GM12878 (cell line): ENCODE measurements at regions not wholly inside any gene's neighbourhood (a gene's known extent, or its start where the extent isn't known, plus 50 kb on each side); places are given as distances from the start of the nearest gene placed in this dataset.

Experiments used
- ATAC-seq: fragments of 200-7000 bp; cut with Tn5 transposase; 3 replicates; pipeline ENCODE4 v1.9.1; 2020; ENCODE audit warnings: mild to moderate bottlenecking, moderate library complexity
- BruUV-seq: library from RNA; stranded (reverse); fragments of 400-500 nt; replicated peaks from 2 replicates; lab custom pipeline; 2021; lab: Mats Ljungman, UMichigan
- CTCF ChIA-PET: fragments of 300-600 bp; sonication (Branson Sonifier 250); formaldehyde crosslinking; extraction: SDS; loops from one replicate; lab custom pipeline; 2021; ENCODE audit warnings: inconsistent platforms; lab: Yijun Ruan, JAX
- POLR2A ChIA-PET: fragments of 350-600 bp; formaldehyde crosslinking; extraction: SDS; loops from one replicate; lab custom pipeline; 2021; ENCODE audit warnings: inconsistent platforms; lab: Charles Lee
- RAD21 ChIA-PET: fragments of 300-600 bp; sonication (Branson Sonifier 250); formaldehyde crosslinking; loops from one replicate; lab custom pipeline; 2023; ENCODE audit warnings: antibody characterized with exemption; ENCODE audit not compliant: unreplicated experiment; lab: Charles Lee
- SMC1A ChIA-PET: fragments of 300-600 bp; sonication (Branson Sonifier 250); formaldehyde crosslinking; loops from one replicate; lab custom pipeline; 2023; ENCODE audit not compliant: unreplicated experiment, uncharacterized antibody; lab: Charles Lee
- DNase-seq: peaks from one replicate; pipeline ENCODE4 v3.0.0-alpha.2; 2011; ENCODE audit warnings: low read depth, low spot score
- FAIRE-seq: peaks from 3 replicates; lab custom pipeline; 2011; peaks lifted over from hg19 to GRCh38; lab: Jason Lieb, UNC
- H2AFZ ChIP-seq: 2 replicates; pipeline ENCODE4 v1.6.0; 2011; ENCODE audit warnings: low read depth, low read length, control low read depth; ENCODE audit not compliant: control insufficient read depth
- H3K27ac ChIP-seq: 2 replicates; pipeline ENCODE4 v1.5.1; 2011; ENCODE audit warnings: control low read depth; ENCODE audit not compliant: control insufficient read depth, insufficient read depth
- H3K27me3 ChIP-seq, 2 experiments: replicated peaks in 1 of 2; 2 replicates each; pipeline versions ENCODE4 v1.6.0 to v1.6.1; 2011; ENCODE audit warnings: low read length in 1 of 2; ENCODE audit not compliant: control insufficient read depth in 2 of 2, insufficient read depth in 2 of 2
- H3K36me3 ChIP-seq, 2 experiments: 2 replicates each; pipeline ENCODE4 v1.5.1; 2011; ENCODE audit warnings: low read length in 1 of 2; ENCODE audit not compliant: control insufficient read depth in 2 of 2, insufficient read depth in 2 of 2
- H3K4me1 ChIP-seq: 2 replicates; pipeline ENCODE4 v1.6.1; 2011; ENCODE audit warnings: mild to moderate bottlenecking, low read length, moderate library complexity, mixed read lengths; ENCODE audit not compliant: control insufficient read depth, insufficient read depth
- H3K4me2 ChIP-seq: 2 replicates; pipeline ENCODE4 v1.6.0; 2011; ENCODE audit warnings: control low read depth; ENCODE audit not compliant: control insufficient read depth, insufficient read depth
- H3K4me3 ChIP-seq: fragments of 200-600 bp; sonication (generic); 2 replicates; pipeline ENCODE4 v1.5.1; 2016
- H3K79me2 ChIP-seq: 2 replicates; pipeline ENCODE4 v1.6.0; 2011; ENCODE audit warnings: low read length; ENCODE audit not compliant: control insufficient read depth, insufficient read depth
- H3K9ac ChIP-seq: 2 replicates; pipeline ENCODE4 v1.8.0; 2011; ENCODE audit warnings: low read length, control low read depth, mixed read lengths; ENCODE audit not compliant: control insufficient read depth, insufficient read depth
- H3K9me3 ChIP-seq: replicated peaks from 3 replicates; pipeline ENCODE4 v1.5.1; 2011; ENCODE audit warnings: mild to moderate bottlenecking, low read length; ENCODE audit not compliant: control insufficient read depth, insufficient read depth
- H4K20me1 ChIP-seq: 2 replicates; pipeline ENCODE4 v1.6.0; 2011; ENCODE audit not compliant: control insufficient read depth, insufficient read depth
- CTCF ChIP-seq, 3 experiments: IDR thresholded peaks in 2 of 3; conservative IDR thresholded peaks in 1 of 3; 2 replicates each; pipeline ENCODE4 v1.5.1; 2011; ENCODE audit warnings: low read depth in 3 of 3, low read length in 3 of 3, mild to moderate bottlenecking in 3 of 3, control low read depth in 2 of 3, moderate library complexity in 2 of 3, inconsistent platforms in 1 of 3, mixed read lengths in 1 of 3; ENCODE audit not compliant: control insufficient read depth in 2 of 3, insufficient read depth in 1 of 3; ENCODE audit errors: extremely low read depth in 1 of 3
- EP300 ChIP-seq, 2 experiments: fragments of 150-350 bp in 1 of 2; IDR thresholded peaks; 2 replicates each; pipeline ENCODE4 v1.6.1; 2011 to 2012; ENCODE audit warnings: low read depth in 2 of 2, low read length in 2 of 2, borderline replicate concordance in 1 of 2, improper control_type of control experiment in 1 of 2, inconsistent platforms in 1 of 2; ENCODE audit not compliant: control insufficient read depth in 1 of 2
- ETV6 ChIP-seq, 2 experiments: fragments of 450-650 bp in 1 of 2; IDR thresholded peaks in 1 of 2; conservative IDR thresholded peaks in 1 of 2; 2 replicates each; pipeline ENCODE4 v1.6.1; 2014; ENCODE audit warnings: antibody characterized with exemption in 1 of 2, borderline replicate concordance in 1 of 2, low read depth in 1 of 2, mild to moderate bottlenecking in 1 of 2, moderate library complexity in 1 of 2
- IRF3 ChIP-seq: fragments of 450-650 bp; IDR thresholded peaks from 2 replicates; pipeline ENCODE4 v1.6.1; 2014; ENCODE audit warnings: mild to moderate bottlenecking
- IRF5 ChIP-seq: fragments of 450-650 bp; IDR thresholded peaks from 2 replicates; pipeline ENCODE4 v1.6.1; 2017; ENCODE audit warnings: borderline replicate concordance
- LARP7 ChIP-seq: fragments of 450-650 bp; IDR thresholded peaks from 2 replicates; pipeline ENCODE4 v1.6.1; 2017; ENCODE audit warnings: mild to moderate bottlenecking
- NFYA ChIP-seq: IDR thresholded peaks from 2 replicates; pipeline ENCODE4 v1.6.1; 2011; ENCODE audit warnings: low read depth, mild to moderate bottlenecking, low read length, improper control_type of control experiment, borderline replicate concordance
- SIN3A ChIP-seq: IDR thresholded peaks from 2 replicates; pipeline ENCODE4 v1.6.1; 2012; ENCODE audit warnings: low read depth, low read length, improper control_type of control experiment
- STAT3 ChIP-seq: IDR thresholded peaks from 2 replicates; pipeline ENCODE4 v1.6.1; 2011; ENCODE audit warnings: low read depth, low read length, improper control_type of control experiment
- SUZ12 ChIP-seq: fragments of 200-600 bp; sonication (generic); IDR thresholded peaks from one replicate; pipeline ENCODE4 v1.6.1; 2018; ENCODE audit warnings: antibody characterized with exemption, mild to moderate bottlenecking; ENCODE audit not compliant: unreplicated experiment
- ZNF207 ChIP-seq: fragments of 450-650 bp; IDR thresholded peaks from 2 replicates; pipeline ENCODE4 v1.6.1; 2014; ENCODE audit warnings: antibody characterized with exemption, mild to moderate bottlenecking, borderline replicate concordance
- WGBS: methylation state at CpG from one replicate; pipeline ENCODE4 v1.1.6; 2016; ENCODE audit warnings: low lambda C conversion rate; ENCODE audit not compliant: insufficient replicate concordance, insufficient coverage; ENCODE audit errors: missing lambda C conversion rate; 5-methylcytosine and 5-hydroxymethylcytosine counted together
- in situ Hi-C: fragments of 300-500 bp; cut with MboI; formaldehyde crosslinking; loops from 9 replicates; pipeline ENCODE4 v1.14.3; 2018; ENCODE audit warnings: mixed read lengths
- intact Hi-C: fragments of 100-400 bp; cut with micrococcal nuclease; formaldehyde crosslinking; loops from one replicate; pipeline ENCODE4 v1.14.2; 2022; ENCODE audit not compliant: unreplicated experiment
- TF ChIP-seq, protein P1 (sequence below): fragments of 450-650 bp; IDR thresholded peaks from 2 replicates; pipeline ENCODE4 v1.6.1; 2016; ENCODE audit warnings: mild to moderate bottlenecking, moderate library complexity, borderline replicate concordance
- TF ChIP-seq, protein P2 (sequence below): fragments of 150-350 bp; IDR thresholded peaks from 2 replicates; pipeline ENCODE4 v1.6.1; 2014; ENCODE audit warnings: mild to moderate bottlenecking, low read depth, low read length

GRCh38 chr2:216793386-216793785, 66.5 kb downstream of the TNP1 start:
- H3K36me3 ChIP-seq: no peaks in the 10 kb centered on the region
- H3K9ac ChIP-seq: no peak overlapping the region
- FAIRE-seq (no peak), DNase-seq (no peak), ATAC-seq (no peak)
- SMC1A ChIA-PET: interaction anchor here (0.6 kb wide), 1 partner anchor 891 kb away, joined by 3 read pairs; no protein-coding TSS in a partner anchor
- H3K4me3 ChIP-seq: no peak overlapping the region
- BruUV-seq: no TSS peak
- intact Hi-C loops: no loop called here
- H3K9me3 ChIP-seq: no peaks in the 10 kb centered on the region
- no peak overlapping the region for H3K27ac ChIP-seq
- no peaks in the 10 kb centered on the region for H3K27me3 ChIP-seq
- no peaks in the 10 kb centered on the region for H4K20me1 ChIP-seq
- H3K4me1 ChIP-seq: no peaks in the 10 kb centered on the region
- H3K79me2 ChIP-seq: no peaks in the 10 kb centered on the region
- CTCF ChIA-PET: no interaction called here
- H3K4me2 ChIP-seq: no peak overlapping the region
- no peak overlapping the region for H2AFZ ChIP-seq
- RAD21 ChIA-PET: no interaction called here
- POLR2A ChIA-PET: no interaction called here
- in situ Hi-C loops: no loop called here
- WGBS: 28% methylated on average over 7 of the region's 7 CpGs
- TF ChIP-seq, protein P1, sequence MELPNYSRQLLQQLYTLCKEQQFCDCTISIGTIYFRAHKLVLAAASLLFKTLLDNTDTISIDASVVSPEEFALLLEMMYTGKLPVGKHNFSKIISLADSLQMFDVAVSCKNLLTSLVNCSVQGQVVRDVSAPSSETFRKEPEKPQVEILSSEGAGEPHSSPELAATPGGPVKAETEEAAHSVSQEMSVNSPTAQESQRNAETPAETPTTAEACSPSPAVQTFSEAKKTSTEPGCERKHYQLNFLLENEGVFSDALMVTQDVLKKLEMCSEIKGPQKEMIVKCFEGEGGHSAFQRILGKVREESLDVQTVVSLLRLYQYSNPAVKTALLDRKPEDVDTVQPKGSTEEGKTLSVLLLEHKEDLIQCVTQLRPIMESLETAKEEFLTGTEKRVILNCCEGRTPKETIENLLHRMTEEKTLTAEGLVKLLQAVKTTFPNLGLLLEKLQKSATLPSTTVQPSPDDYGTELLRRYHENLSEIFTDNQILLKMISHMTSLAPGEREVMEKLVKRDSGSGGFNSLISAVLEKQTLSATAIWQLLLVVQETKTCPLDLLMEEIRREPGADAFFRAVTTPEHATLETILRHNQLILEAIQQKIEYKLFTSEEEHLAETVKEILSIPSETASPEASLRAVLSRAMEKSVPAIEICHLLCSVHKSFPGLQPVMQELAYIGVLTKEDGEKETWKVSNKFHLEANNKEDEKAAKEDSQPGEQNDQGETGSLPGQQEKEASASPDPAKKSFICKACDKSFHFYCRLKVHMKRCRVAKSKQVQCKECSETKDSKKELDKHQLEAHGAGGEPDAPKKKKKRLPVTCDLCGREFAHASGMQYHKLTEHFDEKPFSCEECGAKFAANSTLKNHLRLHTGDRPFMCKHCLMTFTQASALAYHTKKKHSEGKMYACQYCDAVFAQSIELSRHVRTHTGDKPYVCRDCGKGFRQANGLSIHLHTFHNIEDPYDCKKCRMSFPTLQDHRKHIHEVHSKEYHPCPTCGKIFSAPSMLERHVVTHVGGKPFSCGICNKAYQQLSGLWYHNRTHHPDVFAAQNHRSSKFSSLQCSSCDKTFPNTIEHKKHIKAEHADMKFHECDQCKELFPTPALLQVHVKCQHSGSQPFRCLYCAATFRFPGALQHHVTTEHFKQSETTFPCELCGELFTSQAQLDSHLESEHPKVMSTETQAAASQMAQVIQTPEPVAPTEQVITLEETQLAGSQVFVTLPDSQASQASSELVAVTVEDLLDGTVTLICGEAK: no peak
- TF ChIP-seq SUZ12 (no peak), LARP7 (no peak), ETV6 (conservative IDR thresholded peaks at IDR 0.05 in 1 of 2, IDR thresholded peaks at IDR 0.05 in 1 of 2; ENCODE audit: borderline replicate concordance in 1 of 2, low read depth in 1 of 2) (no peak), SIN3A (no peak), IRF3 (no peak), NFYA (no peak), CTCF (IDR thresholded peaks at IDR 0.05 in 2 of 3, conservative IDR thresholded peaks at IDR 0.05 in 1 of 3; ENCODE audit: control insufficient read depth in 2 of 3, extremely low read depth in 1 of 3, insufficient read depth in 1 of 3, low read depth in 3 of 3, low read length in 3 of 3) (no peak), ZNF207 (no peak), IRF5 (no peak), STAT3 (no peak), EP300 (IDR thresholded peaks at IDR 0.05; ENCODE audit: borderline replicate concordance in 1 of 2, control insufficient read depth in 1 of 2, low read depth in 2 of 2, low read length in 2 of 2) (no peak)
- TF ChIP-seq, protein P2, sequence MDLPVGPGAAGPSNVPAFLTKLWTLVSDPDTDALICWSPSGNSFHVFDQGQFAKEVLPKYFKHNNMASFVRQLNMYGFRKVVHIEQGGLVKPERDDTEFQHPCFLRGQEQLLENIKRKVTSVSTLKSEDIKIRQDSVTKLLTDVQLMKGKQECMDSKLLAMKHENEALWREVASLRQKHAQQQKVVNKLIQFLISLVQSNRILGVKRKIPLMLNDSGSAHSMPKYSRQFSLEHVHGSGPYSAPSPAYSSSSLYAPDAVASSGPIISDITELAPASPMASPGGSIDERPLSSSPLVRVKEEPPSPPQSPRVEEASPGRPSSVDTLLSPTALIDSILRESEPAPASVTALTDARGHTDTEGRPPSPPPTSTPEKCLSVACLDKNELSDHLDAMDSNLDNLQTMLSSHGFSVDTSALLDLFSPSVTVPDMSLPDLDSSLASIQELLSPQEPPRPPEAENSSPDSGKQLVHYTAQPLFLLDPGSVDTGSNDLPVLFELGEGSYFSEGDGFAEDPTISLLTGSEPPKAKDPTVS: no peak
